ENCODE measurements at regions not wholly inside any gene's neighbourhood (a gene's known extent, or its start where the extent isn't known, plus 50 kb on each side); places are given as distances from the start of the nearest gene placed in this dataset.

GRCh38 chr5:123269436-123269835 is 153.8 kb downstream of the CEP120 start:
- Mint-ChIP-seq H3K4me1 (no peaks in the 10 kb centered on the region), H3K36me3 (no peaks in the 10 kb centered on the region), H3K9me3 (no peaks in the 10 kb centered on the region), H3K27ac (no peak overlapping the region), H3K4me3 (no peak overlapping the region), H3K27me3 (ENCODE audit: insufficient read depth, low read depth) (peaks cover 6% of the 10 kb centered on the region)
- Histone ChIP-seq H3K36me3 (no peaks in the 10 kb centered on the region), H3K9ac (no peak overlapping the region), H3F3A (ENCODE audit: low read depth) (no peaks in the 10 kb centered on the region), H3K27ac (no peak overlapping the region), H4K20me1 (ENCODE audit: low read depth) (no peaks in the 10 kb centered on the region), H3K79me2 (ENCODE audit: low read depth) (no peaks in the 10 kb centered on the region), H2AFZ (replicated peaks) (no peak overlapping the region), H3K27me3 (no peaks in the 10 kb centered on the region), H3K4me2 (no peak overlapping the region), H3K4me3 (no peak overlapping the region), H3K9me3 (ENCODE audit: low read depth) (no peaks in the 10 kb centered on the region), H3K4me1 (no peaks in the 10 kb centered on the region)
- TF ChIP-seq EZH2phosphoT487 (IDR thresholded peaks at IDR 0.05) (no peak), CTCF (IDR thresholded peaks at IDR 0.05) (no peak), EZH2 (IDR thresholded peaks at IDR 0.05) (no peak)
- DNase-seq (ENCODE audit: low spot score): no peak

- Histone ChIP-seq H3K4me2 (no peak overlapping the region), H3K27me3 (no peaks in the 10 kb centered on the region), H3F3A (ENCODE audit: low read depth) (no peaks in the 10 kb centered on the region), H2AFZ (replicated peaks) (no peak overlapping the region), H3K79me2 (ENCODE audit: low read depth) (no peaks in the 10 kb centered on the region), H3K9ac (no peak overlapping the region), H3K4me3 (no peak overlapping the region), H3K27ac (no peak overlapping the region), H3K4me1 (no peaks in the 10 kb centered on the region), H4K20me1 (ENCODE audit: low read depth) (no peaks in the 10 kb centered on the region), H3K9me3 (ENCODE audit: low read depth) (no peaks in the 10 kb centered on the region), H3K36me3 (no peaks in the 10 kb centered on the region)
- no peak for DNase-seq (ENCODE audit: low spot score)
- Mint-ChIP-seq H3K27me3 (ENCODE audit: insufficient read depth, low read depth) (peaks cover 6% of the 10 kb centered on the region), H3K4me1 (no peaks in the 10 kb centered on the region), H3K4me3 (no peak overlapping the region), H3K27ac (no peak overlapping the region), H3K36me3 (no peaks in the 10 kb centered on the region), H3K9me3 (no peaks in the 10 kb centered on the region)
- no peak for TF ChIP-seq EZH2 (IDR thresholded peaks at IDR 0.05)
- TF ChIP-seq CTCF (IDR thresholded peaks at IDR 0.05): no peak
- TF ChIP-seq EZH2phosphoT487 (IDR thresholded peaks at IDR 0.05): no peak
Measured at GRCh38 chr5:123266365-123266764, 156.8 kb downstream of the CEP120 start.

- H3K9me3 Mint-ChIP-seq: no peaks in the 10 kb centered on the region
- no peak overlapping the region for H3K27ac ChIP-seq
- H3K4me3 Mint-ChIP-seq: no peak overlapping the region
- no peaks in the 10 kb centered on the region for H3K36me3 ChIP-seq
- H3K4me2 ChIP-seq: no peak overlapping the region
- H3K27me3 Mint-ChIP-seq (ENCODE audit: insufficient read depth, low read depth): peaks cover 6% of the 10 kb centered on the region
- no peaks in the 10 kb centered on the region for H4K20me1 ChIP-seq (ENCODE audit: low read depth)
- no peaks in the 10 kb centered on the region for H3K36me3 Mint-ChIP-seq
- no peaks in the 10 kb centered on the region for H3K4me1 ChIP-seq
- H3K27me3 ChIP-seq: no peaks in the 10 kb centered on the region
- TF ChIP-seq EZH2 (IDR thresholded peaks at IDR 0.05) (no peak), EZH2phosphoT487 (IDR thresholded peaks at IDR 0.05) (no peak), CTCF (IDR thresholded peaks at IDR 0.05) (no peak)
- no peak overlapping the region for H3K27ac Mint-ChIP-seq
- H3K9me3 ChIP-seq (ENCODE audit: low read depth): no peaks in the 10 kb centered on the region
- no peak overlapping the region for H3K9ac ChIP-seq
- H3K79me2 ChIP-seq (ENCODE audit: low read depth): no peaks in the 10 kb centered on the region
- H2AFZ ChIP-seq (replicated peaks): no peak overlapping the region
- H3K4me1 Mint-ChIP-seq: no peaks in the 10 kb centered on the region
- H3K4me3 ChIP-seq: no peak overlapping the region
- no peaks in the 10 kb centered on the region for H3F3A ChIP-seq (ENCODE audit: low read depth)
- no peak for DNase-seq (ENCODE audit: low spot score)
Measured at GRCh38 chr5:123265551-123265950, 157.7 kb downstream of the CEP120 start.

GRCh38 chr5:123264394-123264793 is 158.8 kb downstream of the CEP120 start:
- Mint-ChIP-seq H3K4me1 (no peaks in the 10 kb centered on the region), H3K9me3 (no peaks in the 10 kb centered on the region), H3K27me3 (ENCODE audit: insufficient read depth, low read depth) (no peaks in the 10 kb centered on the region), H3K4me3 (no peak overlapping the region), H3K36me3 (no peaks in the 10 kb centered on the region), H3K27ac (no peak overlapping the region)
- DNase-seq (ENCODE audit: low spot score): no peak
- Histone ChIP-seq H3K9ac (no peak overlapping the region), H2AFZ (replicated peaks) (no peak overlapping the region), H3K79me2 (ENCODE audit: low read depth) (no peaks in the 10 kb centered on the region), H3F3A (ENCODE audit: low read depth) (no peaks in the 10 kb centered on the region), H3K4me2 (no peak overlapping the region), H4K20me1 (ENCODE audit: low read depth) (no peaks in the 10 kb centered on the region), H3K4me3 (no peak overlapping the region), H3K27ac (no peak overlapping the region), H3K27me3 (no peaks in the 10 kb centered on the region), H3K4me1 (no peaks in the 10 kb centered on the region), H3K36me3 (no peaks in the 10 kb centered on the region), H3K9me3 (ENCODE audit: low read depth) (no peaks in the 10 kb centered on the region)
- TF ChIP-seq CTCF (IDR thresholded peaks at IDR 0.05) (no peak), EZH2 (IDR thresholded peaks at IDR 0.05) (no peak)

Measured in neural progenitor cell (in vitro differentiated cells).